SK-N-SH (cell line): ENCODE measurements at regions not wholly inside any gene's neighbourhood (a gene's known extent, or its start where the extent isn't known, plus 50 kb on each side); places are given as distances from the start of the nearest gene placed in this dataset.

ENCODE experiments used
- CTCF ChIA-PET: fragments of 300-600, 350-600 bp; formaldehyde crosslinking; extraction: SDS; loops from one replicate; lab custom pipeline; 2021; lab: Yijun Ruan, JAX
- POLR2A ChIA-PET: fragments of 350-600 bp; sonication (Branson Sonifier 250); formaldehyde crosslinking; extraction: SDS; loops from one replicate; lab custom pipeline; 2020; ENCODE audit warnings: antibody characterized with exemption, inconsistent platforms; lab: Yijun Ruan, JAX
- DNase-seq: peaks from one replicate; pipeline ENCODE4 v3.0.0; 2012
- H2AFZ ChIP-seq: fragments of 200-600 bp; sonication (generic); 2 replicates; pipeline ENCODE4 v1.8.1; 2016; ENCODE audit warnings: antibody characterized with exemption, mild to moderate bottlenecking, low read depth
- H3F3A ChIP-seq: fragments of 200-600 bp; sonication (generic); replicated peaks from 2 replicates; pipeline ENCODE3; 2016; ENCODE audit warnings: antibody characterized with exemption, mild to moderate bottlenecking; ENCODE audit not compliant: insufficient read depth
- H3K27ac ChIP-seq, 2 experiments: fragments of 200-500 bp in 1 of 2; fragments of 200-600 bp in 1 of 2; sonication (Bioruptor generic) in 1 of 2; sonication (generic), shearing (Covaris generic) in 1 of 2; 2 replicates each; pipeline versions ENCODE4 v1.5.1 to v1.6.1; 2014 to 2016; ENCODE audit warnings: low read depth in 2 of 2, inconsistent platforms in 1 of 2, low read length in 1 of 2, mild to moderate bottlenecking in 1 of 2, mixed read lengths in 1 of 2
- H3K27me3 ChIP-seq: fragments of 200-600 bp; sonication (generic), shearing (Covaris generic); 2 replicates; pipeline ENCODE4 v1.6.1; 2016; ENCODE audit warnings: mixed run types; ENCODE audit not compliant: insufficient read depth
- H3K36me3 ChIP-seq, 2 experiments: fragments of 200-500 bp in 1 of 2; fragments of 200-600 bp in 1 of 2; sonication (Bioruptor generic) in 1 of 2; sonication (generic) in 1 of 2; replicated peaks in 1 of 2; 2 replicates each; pipeline versions ENCODE3 to v1.5.1; 2014 to 2016; ENCODE audit warnings: low read length in 1 of 2, mild to moderate bottlenecking in 1 of 2; ENCODE audit not compliant: insufficient read depth in 2 of 2, control insufficient read depth in 1 of 2
- H3K4me1 ChIP-seq, 2 experiments: fragments of 200-500 bp in 1 of 2; fragments of 200-600 bp in 1 of 2; sonication (Bioruptor generic) in 1 of 2; sonication (generic), shearing (Covaris generic) in 1 of 2; 2 replicates each; pipeline versions ENCODE4 v1.5.1 to v1.6.1; 2014 to 2016; ENCODE audit warnings: low read depth in 1 of 2, low read length in 1 of 2, mixed run types in 1 of 2; ENCODE audit not compliant: insufficient read depth in 2 of 2, control insufficient read depth in 1 of 2
- H3K4me2 ChIP-seq: fragments of 200-600 bp; sonication (generic), shearing (Covaris generic); 2 replicates; pipeline ENCODE4 v1.6.1; 2017; ENCODE audit warnings: mixed run types
- H3K4me3 ChIP-seq, 2 experiments: fragments of 200-500 bp in 1 of 2; fragments of 200-600 bp in 1 of 2; sonication (Bioruptor generic) in 1 of 2; sonication (generic), shearing (Covaris generic) in 1 of 2; 2 replicates each; pipeline versions ENCODE4 v1.5.1 to v1.8.1; 2014 to 2016; ENCODE audit warnings: low read depth in 2 of 2, inconsistent platforms in 1 of 2, low read length in 1 of 2, mild to moderate bottlenecking in 1 of 2, mixed read lengths in 1 of 2, moderate library complexity in 1 of 2
- H3K79me2 ChIP-seq: fragments of 200-600 bp; sonication (generic); 2 replicates; pipeline ENCODE4 v1.8.1; 2017; ENCODE audit warnings: mild to moderate bottlenecking; ENCODE audit not compliant: insufficient read depth
- H3K9ac ChIP-seq: fragments of 200-600 bp; sonication (generic); 2 replicates; pipeline ENCODE4 v1.6.1; 2017; ENCODE audit warnings: mixed run types
- H3K9me2 ChIP-seq: fragments of 200-600 bp; sonication (generic); 2 replicates; pipeline ENCODE4 v1.6.1; 2017; ENCODE audit warnings: mixed run types
- H3K9me3 ChIP-seq: fragments of 200-600 bp; sonication (generic); 2 replicates; pipeline ENCODE4 v1.6.1; 2017; ENCODE audit warnings: mixed run types, mild to moderate bottlenecking, moderate library complexity
- H4K20me1 ChIP-seq: fragments of 200-600 bp; sonication (generic); 2 replicates; pipeline ENCODE4 v1.6.1; 2017; ENCODE audit warnings: mild to moderate bottlenecking, mixed run types; ENCODE audit not compliant: insufficient read depth
- CHD2 ChIP-seq: fragments of 150-350 bp; IDR thresholded peaks from 2 replicates; pipeline ENCODE4 v1.6.1; 2018; ENCODE audit warnings: low read length; ENCODE audit not compliant: partially characterized antibody
- EP300 ChIP-seq, 2 experiments: IDR thresholded peaks; 2 replicates each; pipeline versions ENCODE4 v1.4.0 to v1.6.1; 2012; ENCODE audit warnings: borderline replicate concordance in 1 of 2, low read depth in 1 of 2, low read length in 1 of 2
- EZH2phosphoT487 ChIP-seq: fragments of 200-600 bp; sonication (generic); IDR thresholded peaks from 2 replicates; pipeline ENCODE4 v1.6.1; 2017; ENCODE audit warnings: low read depth, mixed run types, mild to moderate bottlenecking, antibody characterized with exemption, moderate library complexity, borderline replicate concordance
- FOXJ3 ChIP-seq: sonication (generic); formaldehyde crosslinking; IDR thresholded peaks from 2 replicates; pipeline ENCODE4 v1.5.1; 2020; ENCODE audit warnings: mild to moderate bottlenecking, missing genetic modification reagents
- JUND ChIP-seq: IDR thresholded peaks from 2 replicates; pipeline ENCODE4 v1.4.0; 2012
- MEF2A ChIP-seq: IDR thresholded peaks from 2 replicates; pipeline ENCODE4 v1.4.0; 2012; ENCODE audit warnings: low read depth, borderline replicate concordance
- POLR2AphosphoS5 ChIP-seq: IDR thresholded peaks from 2 replicates; pipeline ENCODE4 v1.6.1; 2012; ENCODE audit warnings: low read depth, low read length
- RFX5 ChIP-seq: IDR thresholded peaks from 2 replicates; pipeline ENCODE4 v1.6.1; 2012; ENCODE audit warnings: mild to moderate bottlenecking, improper control_type of control experiment, low read length
- RXRA ChIP-seq: IDR thresholded peaks from 2 replicates; pipeline ENCODE4 v1.4.0; 2012; ENCODE audit warnings: low read depth, mild to moderate bottlenecking, borderline replicate concordance
- SIN3A ChIP-seq: IDR thresholded peaks from 2 replicates; pipeline ENCODE4 v1.6.1; 2012; ENCODE audit warnings: low read depth, mild to moderate bottlenecking, low read length, moderate library complexity, borderline replicate concordance
- TCF12 ChIP-seq: IDR thresholded peaks from 2 replicates; pipeline ENCODE4 v1.4.0; 2012
- TEAD4 ChIP-seq: IDR thresholded peaks from 2 replicates; pipeline ENCODE4 v1.4.0; 2012; ENCODE audit warnings: mild to moderate bottlenecking, borderline replicate concordance; ENCODE audit not compliant: insufficient read depth
- YY1 ChIP-seq: IDR thresholded peaks from 2 replicates; pipeline ENCODE4 v1.4.0; 2012; ENCODE audit warnings: low read depth, mild to moderate bottlenecking
- WGBS: methylation state at CpG from one replicate; pipeline ENCODE4 v1.1.6; 2017; ENCODE audit warnings: low lambda C conversion rate; 5-methylcytosine and 5-hydroxymethylcytosine counted together
- TF ChIP-seq, protein P1 (sequence below): IDR thresholded peaks from 2 replicates; pipeline ENCODE4 v1.4.0; 2012; ENCODE audit warnings: low read depth, borderline replicate concordance
- TF ChIP-seq, protein P2 (sequence below): IDR thresholded peaks from 2 replicates; pipeline ENCODE4 v1.4.0; 2012; ENCODE audit warnings: low read depth
- TF ChIP-seq, protein P3 (sequence below): fragments of 200-600 bp; sonication (generic); IDR thresholded peaks from 2 replicates; pipeline ENCODE4 v1.6.1; 2017; ENCODE audit warnings: antibody characterized with exemption, mild to moderate bottlenecking, moderate library complexity

DNA sequence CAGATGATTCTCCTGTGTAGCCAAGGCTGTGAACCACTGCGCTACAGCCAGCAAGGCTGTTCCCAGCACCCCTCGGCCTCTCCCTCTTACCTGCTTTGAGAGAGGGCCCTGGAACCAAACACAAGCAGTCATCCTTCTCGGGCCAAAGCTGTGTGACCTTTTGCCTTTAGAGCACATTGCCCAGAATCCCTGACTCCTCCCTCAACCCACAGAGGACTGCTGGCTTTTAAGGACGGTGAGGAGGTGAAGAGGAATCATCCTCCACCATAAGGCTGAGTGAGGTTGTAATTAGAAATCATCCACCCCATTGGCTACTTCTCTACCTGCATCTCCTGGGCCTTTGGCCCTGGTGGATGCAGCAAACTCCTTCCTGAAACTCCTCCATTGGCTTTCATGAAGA lies 93.6 kb upstream of the PJA1 start:
- Histone ChIP-seq H3K4me3 (no peak overlapping the region), H3K9ac (no peak overlapping the region), H4K20me1 (no peaks in the 10 kb centered on the region), H3K79me2 (no peaks in the 10 kb centered on the region), H3K4me2 (no peak overlapping the region), H3K36me3 (no peaks in the 10 kb centered on the region), H3K9me2 (no peaks in the 10 kb centered on the region), H3F3A (no peaks in the 10 kb centered on the region), H2AFZ (no peak overlapping the region), H3K9me3 (no peaks in the 10 kb centered on the region), H3K27ac (no peak overlapping the region), H3K4me1 (peaks cover 0 to 5% of the 10 kb centered on the region in 2 experiments; a peak in 1 of 4 replicates), H3K27me3 (peaks cover 36% of the 10 kb centered on the region)
- no peak for DNase-seq
- TF ChIP-seq TCF12 = no peak
- TF ChIP-seq POLR2AphosphoS5 = no peak
- no peak for TF ChIP-seq FOXJ3
- no peak for TF ChIP-seq RFX5
- no peak for TF ChIP-seq EP300 (IDR thresholded peaks at IDR 0.05; ENCODE audit: borderline replicate concordance in 1 of 2, low read depth in 1 of 2, low read length in 1 of 2)
- TF ChIP-seq JUND = no peak
- no peak for TF ChIP-seq RXRA
- no peak for TF ChIP-seq YY1
- TF ChIP-seq, protein P1, sequence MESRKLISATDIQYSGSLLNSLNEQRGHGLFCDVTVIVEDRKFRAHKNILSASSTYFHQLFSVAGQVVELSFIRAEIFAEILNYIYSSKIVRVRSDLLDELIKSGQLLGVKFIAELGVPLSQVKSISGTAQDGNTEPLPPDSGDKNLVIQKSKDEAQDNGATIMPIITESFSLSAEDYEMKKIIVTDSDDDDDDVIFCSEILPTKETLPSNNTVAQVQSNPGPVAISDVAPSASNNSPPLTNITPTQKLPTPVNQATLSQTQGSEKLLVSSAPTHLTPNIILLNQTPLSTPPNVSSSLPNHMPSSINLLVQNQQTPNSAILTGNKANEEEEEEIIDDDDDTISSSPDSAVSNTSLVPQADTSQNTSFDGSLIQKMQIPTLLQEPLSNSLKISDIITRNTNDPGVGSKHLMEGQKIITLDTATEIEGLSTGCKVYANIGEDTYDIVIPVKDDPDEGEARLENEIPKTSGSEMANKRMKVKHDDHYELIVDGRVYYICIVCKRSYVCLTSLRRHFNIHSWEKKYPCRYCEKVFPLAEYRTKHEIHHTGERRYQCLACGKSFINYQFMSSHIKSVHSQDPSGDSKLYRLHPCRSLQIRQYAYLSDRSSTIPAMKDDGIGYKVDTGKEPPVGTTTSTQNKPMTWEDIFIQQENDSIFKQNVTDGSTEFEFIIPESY = no peak
- no peak for TF ChIP-seq EZH2phosphoT487
- TF ChIP-seq, protein P2, sequence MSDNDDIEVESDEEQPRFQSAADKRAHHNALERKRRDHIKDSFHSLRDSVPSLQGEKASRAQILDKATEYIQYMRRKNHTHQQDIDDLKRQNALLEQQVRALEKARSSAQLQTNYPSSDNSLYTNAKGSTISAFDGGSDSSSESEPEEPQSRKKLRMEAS = no peak
- no peak for TF ChIP-seq SIN3A
- TF ChIP-seq CHD2 = no peak
- TF ChIP-seq, protein P3, sequence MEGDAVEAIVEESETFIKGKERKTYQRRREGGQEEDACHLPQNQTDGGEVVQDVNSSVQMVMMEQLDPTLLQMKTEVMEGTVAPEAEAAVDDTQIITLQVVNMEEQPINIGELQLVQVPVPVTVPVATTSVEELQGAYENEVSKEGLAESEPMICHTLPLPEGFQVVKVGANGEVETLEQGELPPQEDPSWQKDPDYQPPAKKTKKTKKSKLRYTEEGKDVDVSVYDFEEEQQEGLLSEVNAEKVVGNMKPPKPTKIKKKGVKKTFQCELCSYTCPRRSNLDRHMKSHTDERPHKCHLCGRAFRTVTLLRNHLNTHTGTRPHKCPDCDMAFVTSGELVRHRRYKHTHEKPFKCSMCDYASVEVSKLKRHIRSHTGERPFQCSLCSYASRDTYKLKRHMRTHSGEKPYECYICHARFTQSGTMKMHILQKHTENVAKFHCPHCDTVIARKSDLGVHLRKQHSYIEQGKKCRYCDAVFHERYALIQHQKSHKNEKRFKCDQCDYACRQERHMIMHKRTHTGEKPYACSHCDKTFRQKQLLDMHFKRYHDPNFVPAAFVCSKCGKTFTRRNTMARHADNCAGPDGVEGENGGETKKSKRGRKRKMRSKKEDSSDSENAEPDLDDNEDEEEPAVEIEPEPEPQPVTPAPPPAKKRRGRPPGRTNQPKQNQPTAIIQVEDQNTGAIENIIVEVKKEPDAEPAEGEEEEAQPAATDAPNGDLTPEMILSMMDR = no peak
- no peak for TF ChIP-seq MEF2A
- no peak for TF ChIP-seq TEAD4
- 13% methylated on average over 3 of the region's 4 CpGs for WGBS
- POLR2A ChIA-PET = no interaction called here
- CTCF ChIA-PET = interaction anchor here (0.7 kb wide), 1 partner anchor 437 kb away, joined by 3 read pairs; no protein-coding TSS in a partner anchor
